ENCODE measurements at regions not wholly inside any gene's neighbourhood (a gene's known extent, or its start where the extent isn't known, plus 50 kb on each side); places are given as distances from the start of the nearest gene placed in this dataset.

DNA sequence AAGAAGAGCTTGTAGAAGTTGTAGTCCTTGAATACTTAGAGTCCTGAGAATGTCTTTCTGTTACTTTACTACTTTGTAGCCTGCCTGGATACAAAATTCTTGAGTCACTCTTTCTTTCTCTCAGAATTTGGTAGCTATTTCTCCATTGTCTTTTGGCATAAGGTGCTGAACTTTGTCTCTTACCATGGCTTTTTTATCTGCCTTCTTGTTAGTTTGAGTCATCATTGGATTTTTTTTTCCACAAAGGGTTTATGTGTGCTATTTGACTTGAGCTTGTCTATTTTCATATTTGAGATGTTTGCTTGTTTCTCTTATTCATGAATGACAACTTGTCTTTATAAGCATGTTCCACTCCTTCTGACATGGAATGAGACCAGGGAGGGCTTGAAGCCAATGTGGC, 74.5 kb upstream of the EXOC6 start (continued):
- TF ChIP-seq, protein P1, sequence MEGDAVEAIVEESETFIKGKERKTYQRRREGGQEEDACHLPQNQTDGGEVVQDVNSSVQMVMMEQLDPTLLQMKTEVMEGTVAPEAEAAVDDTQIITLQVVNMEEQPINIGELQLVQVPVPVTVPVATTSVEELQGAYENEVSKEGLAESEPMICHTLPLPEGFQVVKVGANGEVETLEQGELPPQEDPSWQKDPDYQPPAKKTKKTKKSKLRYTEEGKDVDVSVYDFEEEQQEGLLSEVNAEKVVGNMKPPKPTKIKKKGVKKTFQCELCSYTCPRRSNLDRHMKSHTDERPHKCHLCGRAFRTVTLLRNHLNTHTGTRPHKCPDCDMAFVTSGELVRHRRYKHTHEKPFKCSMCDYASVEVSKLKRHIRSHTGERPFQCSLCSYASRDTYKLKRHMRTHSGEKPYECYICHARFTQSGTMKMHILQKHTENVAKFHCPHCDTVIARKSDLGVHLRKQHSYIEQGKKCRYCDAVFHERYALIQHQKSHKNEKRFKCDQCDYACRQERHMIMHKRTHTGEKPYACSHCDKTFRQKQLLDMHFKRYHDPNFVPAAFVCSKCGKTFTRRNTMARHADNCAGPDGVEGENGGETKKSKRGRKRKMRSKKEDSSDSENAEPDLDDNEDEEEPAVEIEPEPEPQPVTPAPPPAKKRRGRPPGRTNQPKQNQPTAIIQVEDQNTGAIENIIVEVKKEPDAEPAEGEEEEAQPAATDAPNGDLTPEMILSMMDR (IDR thresholded peaks at IDR 0.05; ENCODE audit: control extremely low read depth in 1 of 3, insufficient read depth in 1 of 3, low read depth in 1 of 3, low read length in 3 of 3), result no peak

Data from H1 (cell line).